SK-N-SH treated with all-trans-retinoic acid at 6 μM for 48 hours (cell line): ENCODE measurements at regions not wholly inside any gene's neighbourhood (a gene's known extent, or its start where the extent isn't known, plus 50 kb on each side); places are given as distances from the start of the nearest gene placed in this dataset.

Experiments
- ATAC-seq: fragments of 200-7000 bp; cut with Tn5 transposase; 3 replicates; pipeline ENCODE4 v1.9.1; 2020; ENCODE audit warnings: mild to moderate bottlenecking, moderate library complexity
- BACH2 ChIP-seq: fragments of 250-450 bp; sonication (Bioruptor Pico); IDR thresholded peaks from 2 replicates; pipeline ENCODE4 v1.9.0; 2021; ENCODE audit warnings: mild to moderate bottlenecking, borderline replicate concordance
- CSDC2 ChIP-seq: fragments of 250-450 bp; sonication (Bioruptor Pico); IDR thresholded peaks from 2 replicates; pipeline ENCODE4 v1.5.0; 2020; ENCODE audit warnings: mild to moderate bottlenecking, moderate library complexity
- ESRRG ChIP-seq: fragments of 250-450 bp; sonication (Bioruptor Pico); IDR thresholded peaks from 2 replicates; pipeline ENCODE4 v1.6.1; 2021; ENCODE audit warnings: mild to moderate bottlenecking
- OSR1 ChIP-seq: fragments of 250-450 bp; sonication (Bioruptor Pico); IDR thresholded peaks from 2 replicates; pipeline ENCODE4 v1.8.0; 2022; ENCODE audit warnings: moderate library complexity, mild to moderate bottlenecking, inconsistent platforms
- RARB ChIP-seq: fragments of 250-450 bp; sonication (Bioruptor Pico); IDR thresholded peaks from 2 replicates; pipeline ENCODE4 v1.8.0; 2021; ENCODE audit warnings: mild to moderate bottlenecking, moderate library complexity
- SNAI2 ChIP-seq: fragments of 250-450 bp; sonication (Bioruptor Pico); IDR thresholded peaks from 2 replicates; pipeline ENCODE4 v1.5.0; 2020; ENCODE audit warnings: mild to moderate bottlenecking, moderate library complexity
- TCF4 ChIP-seq: fragments of 250-450 bp; sonication (Bioruptor Pico); IDR thresholded peaks from 2 replicates; pipeline ENCODE4 v1.8.0; 2021; ENCODE audit warnings: mild to moderate bottlenecking, moderate library complexity, borderline replicate concordance
- TOX ChIP-seq: fragments of 250-450 bp; sonication (Bioruptor Pico); IDR thresholded peaks from 2 replicates; pipeline ENCODE4 v1.8.0; 2021; ENCODE audit warnings: mild to moderate bottlenecking, moderate library complexity, borderline replicate concordance
- ZC3H10 ChIP-seq: fragments of 250-450 bp; sonication (Bioruptor Pico); IDR thresholded peaks from 2 replicates; pipeline ENCODE4 v1.5.1; 2021; ENCODE audit warnings: mild to moderate bottlenecking, moderate library complexity
- ZFP3 ChIP-seq: fragments of 250-450 bp; sonication (Bioruptor Pico); IDR thresholded peaks from 2 replicates; pipeline ENCODE4 v1.5.0; 2020; ENCODE audit warnings: mild to moderate bottlenecking, moderate library complexity
- ZFP30 ChIP-seq: fragments of 450-650 bp; formaldehyde crosslinking; IDR thresholded peaks from 2 replicates; pipeline ENCODE4 v1.5.0; 2022; ENCODE audit warnings: mild to moderate bottlenecking, moderate library complexity
- ZNF565 ChIP-seq: fragments of 450-650 bp; formaldehyde crosslinking; conservative IDR thresholded peaks from 2 replicates; pipeline ENCODE4 v1.5.0; 2020; ENCODE audit warnings: low read depth, mild to moderate bottlenecking, moderate library complexity
- ZNF70 ChIP-seq: fragments of 450-650 bp; formaldehyde crosslinking; IDR thresholded peaks from 2 replicates; pipeline ENCODE4 v1.5.0; 2020; ENCODE audit warnings: mild to moderate bottlenecking, moderate library complexity
- ZNF8 ChIP-seq: fragments of 450-650 bp; formaldehyde crosslinking; IDR thresholded peaks from 2 replicates; pipeline ENCODE4 v1.5.0; 2020; ENCODE audit warnings: mild to moderate bottlenecking, moderate library complexity
- TF ChIP-seq, protein P1 (sequence below): fragments of 250-450 bp; sonication (Bioruptor Pico); IDR thresholded peaks from 2 replicates; pipeline ENCODE4 v1.5.1; 2021; ENCODE audit warnings: mild to moderate bottlenecking, moderate library complexity
- TF ChIP-seq, protein P2 (sequence below): fragments of 250-450 bp; sonication (Bioruptor Pico); IDR thresholded peaks from 2 replicates; pipeline ENCODE4 v1.8.0; 2021; ENCODE audit warnings: low read depth, mild to moderate bottlenecking, moderate library complexity, borderline replicate concordance

- TF ChIP-seq TCF4 (CRISPR knock-in tag) (no peak), ZFP30 (CRISPR knock-in tag) (no peak), RARB (CRISPR knock-in tag) (no peak), TOX (CRISPR knock-in tag) (no peak), BACH2 (CRISPR knock-in tag) (no peak), ESRRG (CRISPR knock-in tag) (no peak), ZNF70 (CRISPR knock-in tag) (no peak), ZFP3 (CRISPR knock-in tag) (no peak), ZNF8 (CRISPR knock-in tag) (no peak), CSDC2 (CRISPR knock-in tag) (no peak), SNAI2 (no peak), ZC3H10 (CRISPR knock-in tag) (no peak)
- TF ChIP-seq, all 23 proteins: peak for 0
- ATAC-seq = no peak
These were observed 76.7 kb upstream of the DTNA start for GRCh38 chr18:34633368-34633767.

- ATAC-seq = no peak
- TF ChIP-seq ZNF565 (CRISPR knock-in tag) (no peak), ZFP3 (CRISPR knock-in tag) (no peak), CSDC2 (CRISPR knock-in tag) (no peak), TOX (CRISPR knock-in tag) (no peak), OSR1 (CRISPR knock-in tag) (no peak), SNAI2 (no peak), TCF4 (CRISPR knock-in tag) (no peak), ESRRG (CRISPR knock-in tag) (no peak)
- TF ChIP-seq, protein P1, sequence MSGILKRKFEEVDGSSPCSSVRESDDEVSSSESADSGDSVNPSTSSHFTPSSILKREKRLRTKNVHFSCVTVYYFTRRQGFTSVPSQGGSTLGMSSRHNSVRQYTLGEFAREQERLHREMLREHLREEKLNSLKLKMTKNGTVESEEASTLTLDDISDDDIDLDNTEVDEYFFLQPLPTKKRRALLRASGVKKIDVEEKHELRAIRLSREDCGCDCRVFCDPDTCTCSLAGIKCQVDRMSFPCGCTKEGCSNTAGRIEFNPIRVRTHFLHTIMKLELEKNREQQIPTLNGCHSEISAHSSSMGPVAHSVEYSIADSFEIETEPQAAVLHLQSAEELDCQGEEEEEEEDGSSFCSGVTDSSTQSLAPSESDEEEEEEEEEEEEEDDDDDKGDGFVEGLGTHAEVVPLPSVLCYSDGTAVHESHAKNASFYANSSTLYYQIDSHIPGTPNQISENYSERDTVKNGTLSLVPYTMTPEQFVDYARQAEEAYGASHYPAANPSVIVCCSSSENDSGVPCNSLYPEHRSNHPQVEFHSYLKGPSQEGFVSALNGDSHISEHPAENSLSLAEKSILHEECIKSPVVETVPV = no peak
- TF ChIP-seq, protein P2, sequence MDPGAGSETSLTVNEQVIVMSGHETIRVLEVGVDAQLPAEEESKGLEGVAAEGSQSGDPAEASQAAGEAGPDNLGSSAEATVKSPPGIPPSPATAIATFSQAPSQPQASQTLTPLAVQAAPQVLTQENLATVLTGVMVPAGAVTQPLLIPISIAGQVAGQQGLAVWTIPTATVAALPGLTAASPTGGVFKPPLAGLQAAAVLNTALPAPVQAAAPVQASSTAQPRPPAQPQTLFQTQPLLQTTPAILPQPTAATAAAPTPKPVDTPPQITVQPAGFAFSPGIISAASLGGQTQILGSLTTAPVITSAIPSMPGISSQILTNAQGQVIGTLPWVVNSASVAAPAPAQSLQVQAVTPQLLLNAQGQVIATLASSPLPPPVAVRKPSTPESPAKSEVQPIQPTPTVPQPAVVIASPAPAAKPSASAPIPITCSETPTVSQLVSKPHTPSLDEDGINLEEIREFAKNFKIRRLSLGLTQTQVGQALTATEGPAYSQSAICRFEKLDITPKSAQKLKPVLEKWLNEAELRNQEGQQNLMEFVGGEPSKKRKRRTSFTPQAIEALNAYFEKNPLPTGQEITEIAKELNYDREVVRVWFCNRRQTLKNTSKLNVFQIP (CRISPR knock-in tag) = no peak
These were observed 72.8 kb upstream of the DTNA start for GRCh38 chr18:34637094-34637801.

DNA sequence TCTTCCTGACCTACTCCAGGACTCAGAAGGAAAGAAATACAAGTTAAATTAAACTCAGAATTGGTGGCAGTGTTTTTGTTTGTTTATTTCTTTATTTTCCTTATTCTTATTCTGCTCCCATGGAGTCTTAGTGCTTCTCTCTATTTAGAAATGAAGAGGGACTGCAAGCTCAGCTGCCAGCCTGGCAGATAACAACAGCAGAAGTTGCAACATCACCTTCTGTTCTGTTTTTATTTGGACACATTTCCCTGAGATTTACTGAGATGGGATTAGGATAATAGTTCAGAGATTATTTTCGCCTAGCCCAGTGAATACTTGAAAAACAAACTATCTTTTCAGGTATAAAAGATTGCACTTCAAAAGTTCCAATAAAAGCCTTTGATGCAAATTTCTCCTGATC is 70.4 kb upstream of the DTNA start:
- ATAC-seq = no peak
- TF ChIP-seq BACH2 (CRISPR knock-in tag) (no peak), ZC3H10 (CRISPR knock-in tag) (no peak)
- TF ChIP-seq, protein P1 = no peak

GRCh38 chr18:34640276-34640675 is 69.8 kb upstream of the DTNA start:
- no peak for TF ChIP-seq TOX (CRISPR knock-in tag)
- TF ChIP-seq ZC3H10 (CRISPR knock-in tag) = no peak
- no peak for TF ChIP-seq ESRRG (CRISPR knock-in tag)
- TF ChIP-seq OSR1 (CRISPR knock-in tag) = no peak
- TF ChIP-seq BACH2 (CRISPR knock-in tag) = no peak
- TF ChIP-seq ZNF565 (CRISPR knock-in tag) = no peak
- TF ChIP-seq ZFP30 (CRISPR knock-in tag) = no peak
- TF ChIP-seq, protein P2 (CRISPR knock-in tag) = no peak
- TF ChIP-seq, protein P1 = no peak
- no peak for ATAC-seq
